ENCODE measurements at regions not wholly inside any gene's neighbourhood (a gene's known extent, or its start where the extent isn't known, plus 50 kb on each side); places are given as distances from the start of the nearest gene placed in this dataset.

DNA sequence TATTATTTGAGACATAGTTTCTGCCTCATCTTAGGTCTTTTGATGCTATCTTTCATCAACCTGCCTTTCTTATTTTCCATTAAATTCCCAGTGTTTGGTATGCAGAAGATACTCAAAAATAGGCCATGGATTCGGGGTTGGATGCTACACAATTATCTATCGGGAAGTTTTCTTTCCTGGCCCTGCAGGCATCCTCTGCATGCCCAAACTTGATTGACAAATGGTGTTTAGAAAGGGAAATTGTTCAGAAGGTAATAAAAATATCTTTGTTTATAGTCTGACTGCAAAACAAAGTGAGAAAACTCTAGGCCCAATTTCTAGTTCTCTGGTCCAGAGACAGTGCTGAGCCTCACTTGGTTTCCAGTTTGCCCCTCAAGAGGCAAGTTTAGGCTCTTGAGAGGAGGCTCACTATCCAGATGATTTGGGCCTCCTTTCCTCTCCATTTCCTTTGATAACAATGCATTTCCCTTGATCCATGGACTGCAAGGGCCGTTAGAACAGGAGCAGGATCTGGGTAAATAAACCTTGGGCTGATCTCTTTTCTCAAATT, 157.1 kb upstream of the DPH6 start:
- TF ChIP-seq POLR2A (IDR thresholded peaks at IDR 0.05; ENCODE audit: low read depth, low read length) (no peak), TAF1 (IDR thresholded peaks at IDR 0.05; ENCODE audit: borderline replicate concordance, low read depth, low read length) (no peak)
